ENCODE measurements at regions not wholly inside any gene's neighbourhood (a gene's known extent, or its start where the extent isn't known, plus 50 kb on each side); places are given as distances from the start of the nearest gene placed in this dataset.

GRCh38 chr12:107349008-107349747, 255.8 kb upstream of the CRY1 start (continued):
- TF ChIP-seq, protein P1, sequence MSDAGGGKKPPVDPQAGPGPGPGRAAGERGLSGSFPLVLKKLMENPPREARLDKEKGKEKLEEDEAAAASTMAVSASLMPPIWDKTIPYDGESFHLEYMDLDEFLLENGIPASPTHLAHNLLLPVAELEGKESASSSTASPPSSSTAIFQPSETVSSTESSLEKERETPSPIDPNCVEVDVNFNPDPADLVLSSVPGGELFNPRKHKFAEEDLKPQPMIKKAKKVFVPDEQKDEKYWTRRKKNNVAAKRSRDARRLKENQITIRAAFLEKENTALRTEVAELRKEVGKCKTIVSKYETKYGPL (CRISPR knock-in tag; IDR thresholded peaks at IDR 0.05), result no peak
- TF ChIP-seq MIER2 (CRISPR knock-in tag; IDR thresholded peaks at IDR 0.05), result no peak
- TF ChIP-seq ZNF33B (CRISPR knock-in tag; IDR thresholded peaks at IDR 0.05), result no peak
- TF ChIP-seq, protein P2, sequence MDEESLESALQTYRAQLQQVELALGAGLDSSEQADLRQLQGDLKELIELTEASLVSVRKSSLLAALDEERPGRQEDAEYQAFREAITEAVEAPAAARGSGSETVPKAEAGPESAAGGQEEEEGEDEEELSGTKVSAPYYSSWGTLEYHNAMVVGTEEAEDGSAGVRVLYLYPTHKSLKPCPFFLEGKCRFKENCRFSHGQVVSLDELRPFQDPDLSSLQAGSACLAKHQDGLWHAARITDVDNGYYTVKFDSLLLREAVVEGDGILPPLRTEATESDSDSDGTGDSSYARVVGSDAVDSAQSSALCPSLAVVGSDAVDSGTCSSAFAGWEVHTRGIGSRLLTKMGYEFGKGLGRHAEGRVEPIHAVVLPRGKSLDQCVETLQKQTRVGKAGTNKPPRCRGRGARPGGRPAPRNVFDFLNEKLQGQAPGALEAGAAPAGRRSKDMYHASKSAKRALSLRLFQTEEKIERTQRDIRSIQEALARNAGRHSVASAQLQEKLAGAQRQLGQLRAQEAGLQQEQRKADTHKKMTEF (CRISPR knock-in tag; IDR thresholded peaks at IDR 0.05), result peak; percentile 57; the same call in 1 of the 2 replicates
- peak; percentile 64; the same call in 1 of the 2 replicates for TF ChIP-seq SRF (IDR thresholded peaks at IDR 0.05; ENCODE audit: low read depth, low read length)
- no peak for TF ChIP-seq ETV6 (CRISPR knock-in tag; conservative IDR thresholded peaks at IDR 0.05)
- peak; percentile 44; the same call in 1 of the 2 replicates for TF ChIP-seq SIN3A (IDR thresholded peaks at IDR 0.05; ENCODE audit: borderline replicate concordance, low read depth, low read length)
- TF ChIP-seq ZNF629 (CRISPR knock-in tag; conservative IDR thresholded peaks at IDR 0.05), result peak; percentile 95
- TF ChIP-seq ZNF615 (CRISPR knock-in tag; IDR thresholded peaks at IDR 0.05; ENCODE audit: borderline replicate concordance), result no peak
- peak in 1 of 2 experiments; percentile 34; a peak in 1 of 4 replicates for TF ChIP-seq POLR2A (IDR thresholded peaks at IDR 0.05; ENCODE audit: insufficient read depth in 1 of 2, low read depth in 2 of 2, low read length in 2 of 2)
- no peak for TF ChIP-seq RFX1 (IDR thresholded peaks at IDR 0.05)
- peak; percentile 96 for TF ChIP-seq ELF3 (CRISPR knock-in tag; IDR thresholded peaks at IDR 0.05)
- no peak for TF ChIP-seq SNAPC4 (CRISPR knock-in tag; IDR thresholded peaks at IDR 0.05)
- TF ChIP-seq, protein P3, sequence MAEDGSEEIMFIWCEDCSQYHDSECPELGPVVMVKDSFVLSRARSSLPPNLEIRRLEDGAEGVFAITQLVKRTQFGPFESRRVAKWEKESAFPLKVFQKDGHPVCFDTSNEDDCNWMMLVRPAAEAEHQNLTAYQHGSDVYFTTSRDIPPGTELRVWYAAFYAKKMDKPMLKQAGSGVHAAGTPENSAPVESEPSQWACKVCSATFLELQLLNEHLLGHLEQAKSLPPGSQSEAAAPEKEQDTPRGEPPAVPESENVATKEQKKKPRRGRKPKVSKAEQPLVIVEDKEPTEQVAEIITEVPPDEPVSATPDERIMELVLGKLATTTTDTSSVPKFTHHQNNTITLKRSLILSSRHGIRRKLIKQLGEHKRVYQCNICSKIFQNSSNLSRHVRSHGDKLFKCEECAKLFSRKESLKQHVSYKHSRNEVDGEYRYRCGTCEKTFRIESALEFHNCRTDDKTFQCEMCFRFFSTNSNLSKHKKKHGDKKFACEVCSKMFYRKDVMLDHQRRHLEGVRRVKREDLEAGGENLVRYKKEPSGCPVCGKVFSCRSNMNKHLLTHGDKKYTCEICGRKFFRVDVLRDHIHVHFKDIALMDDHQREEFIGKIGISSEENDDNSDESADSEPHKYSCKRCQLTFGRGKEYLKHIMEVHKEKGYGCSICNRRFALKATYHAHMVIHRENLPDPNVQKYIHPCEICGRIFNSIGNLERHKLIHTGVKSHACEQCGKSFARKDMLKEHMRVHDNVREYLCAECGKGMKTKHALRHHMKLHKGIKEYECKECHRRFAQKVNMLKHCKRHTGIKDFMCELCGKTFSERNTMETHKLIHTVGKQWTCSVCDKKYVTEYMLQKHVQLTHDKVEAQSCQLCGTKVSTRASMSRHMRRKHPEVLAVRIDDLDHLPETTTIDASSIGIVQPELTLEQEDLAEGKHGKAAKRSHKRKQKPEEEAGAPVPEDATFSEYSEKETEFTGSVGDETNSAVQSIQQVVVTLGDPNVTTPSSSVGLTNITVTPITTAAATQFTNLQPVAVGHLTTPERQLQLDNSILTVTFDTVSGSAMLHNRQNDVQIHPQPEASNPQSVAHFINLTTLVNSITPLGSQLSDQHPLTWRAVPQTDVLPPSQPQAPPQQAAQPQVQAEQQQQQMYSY (CRISPR knock-in tag; IDR thresholded peaks at IDR 0.05), result no peak
- TF ChIP-seq TEAD3 (CRISPR knock-in tag; optimal IDR thresholded peaks at IDR 0.05; ENCODE audit: borderline replicate concordance), result peak; percentile 95
- TF ChIP-seq DRAP1 (CRISPR knock-in tag; IDR thresholded peaks at IDR 0.05), result no peak
- no peak for TF ChIP-seq ETS1 (CRISPR knock-in tag; IDR thresholded peaks at IDR 0.05)
